GM12892 (cell line): ENCODE measurements at regions not wholly inside any gene's neighbourhood (a gene's known extent, or its start where the extent isn't known, plus 50 kb on each side); places are given as distances from the start of the nearest gene placed in this dataset.

Source experiments
- POLR2A ChIP-seq: IDR thresholded peaks from 2 replicates; pipeline ENCODE4 v1.6.1; 2011; ENCODE audit warnings: low read depth, low read length, control low read depth
- POLR2AphosphoS5 ChIP-seq: IDR thresholded peaks from 2 replicates; pipeline ENCODE4 v1.6.1; 2011; ENCODE audit warnings: low read depth, low read length, control low read depth
- TAF1 ChIP-seq: IDR thresholded peaks from 2 replicates; pipeline ENCODE4 v1.6.1; 2011; ENCODE audit warnings: low read depth, mild to moderate bottlenecking, control low read depth, low read length, borderline replicate concordance

- no peak for TF ChIP-seq POLR2A
- no peak for TF ChIP-seq TAF1
- TF ChIP-seq POLR2AphosphoS5 = no peak
Measured at GRCh38 chr11:112523031-112523430, 262.4 kb upstream of the PLET1 start.
